ENCODE measurements at regions not wholly inside any gene's neighbourhood (a gene's known extent, or its start where the extent isn't known, plus 50 kb on each side); places are given as distances from the start of the nearest gene placed in this dataset.
"Not testable (repeated sequence)": the region's sequence is repeated elsewhere in the genome, so short reads cannot be mapped to it uniquely, and the experiment has no call there.

DNA sequence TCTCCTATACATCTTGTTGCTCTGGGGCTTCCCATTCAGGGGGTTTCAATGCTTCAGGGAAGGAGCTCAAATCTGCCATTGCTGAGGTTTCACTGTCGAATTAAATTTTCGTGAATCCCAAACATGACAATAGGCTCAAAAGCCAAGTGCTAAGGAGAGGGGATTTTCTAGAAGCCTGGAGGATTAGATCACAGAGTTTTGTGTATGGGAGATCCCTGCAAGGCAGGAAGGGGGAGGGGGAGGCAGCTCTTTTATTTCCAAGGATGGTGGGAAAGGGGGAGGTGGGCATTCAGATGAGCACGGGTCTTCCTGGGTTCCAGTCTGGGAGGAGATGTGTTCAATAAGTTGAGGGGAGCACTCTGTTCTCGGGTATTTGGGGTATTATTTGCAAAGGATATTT is 69.9 kb upstream of the DLG1 start:
- no peak for DNase-seq (ENCODE audit: low spot score)

DNA sequence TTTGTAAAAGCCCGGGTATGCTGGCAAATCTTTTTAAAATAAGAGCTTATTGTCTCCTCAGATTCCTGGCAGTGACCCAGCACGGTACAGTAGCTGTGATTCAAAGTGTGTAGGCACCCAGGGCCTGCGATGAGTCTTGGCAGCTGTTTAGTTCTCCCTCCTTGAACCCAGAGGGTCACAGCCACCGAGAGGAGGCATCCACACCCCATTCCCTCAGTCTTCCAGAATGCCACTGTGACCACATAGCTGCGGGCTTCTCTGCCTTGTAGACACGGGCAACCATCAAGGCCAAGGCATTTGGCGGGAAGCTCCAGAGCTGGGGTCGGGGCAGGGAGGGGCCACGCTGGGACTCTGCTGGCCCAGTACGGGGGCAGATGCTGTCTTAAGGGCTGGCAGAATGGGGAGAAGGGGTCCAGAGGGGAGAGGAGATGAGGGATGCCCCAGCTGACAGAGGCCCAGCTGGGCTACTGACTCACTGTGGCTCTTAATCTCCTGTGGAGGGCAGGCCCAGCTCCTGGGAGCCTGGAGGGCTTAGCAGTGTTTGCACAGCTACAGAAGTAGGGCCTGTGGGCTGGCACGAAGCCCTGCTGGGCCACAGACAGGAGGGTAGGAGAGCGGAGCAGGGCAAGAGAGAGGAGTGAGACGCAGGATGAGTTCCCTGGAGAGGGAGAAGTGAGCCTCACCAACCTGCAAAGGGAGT is 68.8 kb upstream of the DLG1 start:
- DNase-seq (ENCODE audit: low spot score) = peak; percentile 73

DNA sequence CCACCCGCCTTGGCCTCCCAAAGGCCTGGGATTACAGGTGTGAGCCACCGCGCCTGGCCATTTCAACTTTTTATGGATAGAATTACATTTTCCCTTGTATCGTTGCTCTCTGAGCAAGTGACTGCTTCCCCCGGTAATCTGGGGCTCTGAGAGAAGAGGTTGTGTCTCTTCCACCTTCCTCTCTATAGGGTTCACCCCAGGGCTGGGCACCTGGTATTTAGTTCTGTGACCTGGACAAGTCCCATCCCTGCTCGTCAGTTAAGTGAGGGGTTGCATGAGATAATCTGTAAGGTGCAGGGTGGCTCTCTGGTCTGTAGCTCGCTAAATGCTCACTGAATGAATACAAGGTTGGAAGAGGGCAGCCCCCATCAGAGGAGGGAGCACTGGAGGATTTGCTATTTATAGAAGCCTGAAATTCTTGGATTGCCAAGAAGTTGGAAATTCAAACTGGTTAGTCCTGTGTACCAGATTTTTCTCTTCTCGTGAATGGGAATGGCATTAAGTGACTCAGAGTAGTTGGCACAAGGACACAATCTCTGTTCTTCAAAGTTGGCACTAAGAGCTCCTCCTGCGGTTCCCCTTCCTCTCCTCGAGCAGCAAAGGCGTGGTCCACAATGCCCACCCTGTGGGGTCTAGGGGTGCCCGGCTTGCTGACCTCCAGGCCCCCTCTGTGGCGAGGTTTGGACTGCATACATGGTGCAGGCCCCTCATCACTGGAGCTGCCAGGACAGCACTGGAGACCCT is 68.1 kb upstream of the DLG1 start:
- DNase-seq (ENCODE audit: low spot score) = no peak

DNA sequence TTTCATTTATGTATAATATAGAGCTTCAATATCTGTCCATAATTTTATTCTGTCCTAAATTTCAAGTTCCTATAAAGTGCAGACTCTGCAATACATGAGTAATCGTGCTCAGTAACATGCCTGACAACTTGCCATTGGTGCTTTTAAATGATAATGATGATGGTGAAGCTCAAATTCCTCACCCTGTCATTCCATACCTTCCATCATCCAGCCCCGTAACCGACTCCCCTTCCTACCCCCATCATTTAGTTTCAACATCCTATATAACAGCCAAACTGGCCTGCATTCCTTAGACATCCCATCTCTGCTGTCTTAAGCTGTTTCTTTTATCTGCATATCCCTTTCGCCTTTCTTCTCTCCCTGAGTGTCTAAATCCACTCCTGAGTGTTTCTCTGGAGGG is 67.2 kb upstream of the DLG1 start:
- no peak for DNase-seq (ENCODE audit: low spot score)

DNA sequence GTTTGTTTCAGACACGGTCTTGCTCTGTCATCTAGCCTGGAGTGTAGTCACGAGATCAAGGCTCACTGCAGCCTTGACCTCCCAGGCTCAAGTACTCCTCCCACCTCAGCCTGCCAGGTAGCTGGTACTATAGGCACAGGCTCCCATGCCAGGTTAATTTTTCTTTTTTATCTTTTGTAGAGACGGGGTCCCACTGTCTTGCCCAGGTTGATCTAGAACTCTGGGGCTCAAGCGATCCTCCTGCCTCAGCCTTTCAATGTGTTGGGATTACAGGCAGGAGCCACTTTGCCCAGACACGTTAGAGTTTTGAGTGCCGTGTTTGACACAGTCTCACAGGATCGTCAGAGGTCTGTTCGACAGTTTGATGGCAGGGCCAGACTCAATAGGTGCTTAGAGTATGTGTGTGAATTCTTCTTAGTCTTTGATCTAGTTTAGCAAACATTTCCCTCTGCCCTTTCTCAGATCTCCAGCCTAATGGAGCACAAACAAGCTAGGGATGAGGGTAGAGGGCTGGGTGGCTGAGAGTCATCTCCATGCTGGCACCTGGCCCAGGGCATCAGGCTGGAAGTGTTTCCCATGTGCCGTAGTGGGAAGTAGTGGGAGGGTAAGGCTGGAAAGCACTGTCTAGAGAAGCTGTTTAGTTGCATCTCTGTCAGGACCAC is 66.1 kb upstream of the DLG1 start:
- no peak for DNase-seq (ENCODE audit: low spot score)

DNA sequence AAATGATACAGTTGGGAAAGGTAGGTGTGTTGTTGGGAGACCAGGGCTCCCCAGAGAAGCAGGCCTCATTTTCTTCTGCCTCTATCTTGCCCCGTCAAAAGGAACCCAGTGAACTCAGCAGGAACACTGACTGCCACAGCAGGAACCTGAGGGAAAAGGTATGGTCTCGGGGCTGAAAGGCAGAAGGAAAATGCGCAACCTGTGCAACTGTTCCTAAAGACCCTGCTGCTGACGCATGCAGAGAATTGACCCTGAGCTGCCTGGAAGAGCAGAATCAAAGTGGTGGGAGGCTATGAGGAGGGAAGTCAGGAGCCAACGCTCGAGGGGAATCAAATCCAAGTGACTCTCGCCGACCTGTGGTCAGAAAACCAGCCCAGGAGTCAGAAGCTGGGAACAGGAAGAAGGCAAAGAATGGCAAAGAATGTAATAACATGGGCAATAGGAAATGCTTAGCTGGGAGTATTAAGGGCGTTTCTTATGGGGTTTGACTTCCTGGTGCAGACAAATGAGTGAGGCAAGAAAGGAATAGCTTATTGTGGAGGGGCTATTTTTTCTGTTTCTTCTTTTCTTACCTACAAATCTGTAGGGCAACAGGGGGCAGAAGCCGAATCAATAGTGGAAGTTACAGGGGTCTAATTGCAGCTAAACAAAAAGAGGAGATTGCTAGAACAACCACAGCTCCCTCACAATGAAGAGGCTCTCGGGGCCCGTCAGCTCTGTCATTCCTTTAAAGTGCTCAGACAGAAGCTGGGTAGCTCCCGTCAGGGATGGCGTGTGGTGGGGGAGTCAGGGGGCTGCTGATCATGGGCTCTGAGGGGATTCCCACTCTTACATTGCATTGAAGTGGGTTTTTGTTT is 65.4 kb upstream of the DLG1 start:
- DNase-seq (ENCODE audit: low spot score) = no peak

DNA sequence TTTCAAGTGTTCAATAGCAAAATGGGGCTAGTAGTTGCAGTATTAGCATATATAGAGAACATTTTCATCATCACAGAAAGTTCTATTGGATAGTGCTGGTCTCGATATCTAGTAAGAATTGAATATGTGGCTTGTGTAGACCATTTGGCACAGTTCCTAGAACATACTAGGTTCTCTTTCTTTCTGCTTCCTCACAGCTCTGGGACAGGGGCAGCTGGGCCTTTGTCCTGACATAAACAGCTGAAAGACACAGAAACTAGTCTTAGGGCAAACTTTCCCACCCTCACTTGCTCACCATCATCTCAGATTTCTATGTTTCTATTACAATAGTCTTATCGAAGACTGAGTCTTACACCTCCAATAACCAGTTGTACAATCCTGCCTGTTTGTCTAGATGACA is 63.7 kb upstream of the DLG1 start:
- no peak for DNase-seq (ENCODE audit: low spot score)

DNA sequence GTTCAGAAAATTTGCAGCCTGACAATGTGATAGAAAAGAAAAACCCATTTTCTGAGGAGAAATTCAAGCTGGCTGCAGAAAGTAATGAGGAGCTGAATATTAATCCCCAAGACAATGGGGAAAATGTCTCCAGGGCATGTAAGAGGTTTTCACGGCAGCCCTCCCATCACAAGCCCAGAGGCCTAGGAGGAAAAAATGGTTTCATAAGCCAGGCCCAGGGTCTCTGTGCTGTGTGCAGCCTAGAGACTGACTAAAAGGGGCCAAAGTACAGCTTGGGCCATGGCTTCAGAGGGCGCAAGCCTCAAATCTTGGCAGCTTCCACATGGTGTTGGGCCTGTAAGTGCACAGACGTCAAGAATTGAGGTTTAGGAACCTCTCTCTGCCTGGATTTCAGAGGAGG is 61.7 kb upstream of the DLG1 start:
- DNase-seq (ENCODE audit: low spot score) = not testable (repeated sequence)

DNA sequence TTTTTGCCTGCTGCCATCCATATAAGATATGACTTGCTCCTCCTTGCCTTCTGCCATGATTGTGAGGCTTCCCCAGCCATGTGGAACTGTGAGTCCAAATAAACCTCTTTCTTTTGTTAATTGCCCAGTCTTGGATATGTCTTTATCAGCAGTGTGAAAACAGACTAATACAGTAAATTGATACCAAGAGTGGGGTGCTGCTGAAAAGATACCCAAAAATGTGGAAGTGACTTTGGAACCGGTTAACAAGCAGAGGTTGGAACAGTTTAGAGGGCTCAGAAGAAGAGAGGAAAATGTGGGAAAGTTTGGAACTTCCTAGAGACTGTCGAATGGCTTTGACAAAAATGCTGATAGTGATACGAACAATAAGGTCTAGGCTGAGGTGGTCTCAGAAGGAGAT is 61.1 kb upstream of the DLG1 start:
- DNase-seq (ENCODE audit: low spot score) = not testable (repeated sequence)

DNA sequence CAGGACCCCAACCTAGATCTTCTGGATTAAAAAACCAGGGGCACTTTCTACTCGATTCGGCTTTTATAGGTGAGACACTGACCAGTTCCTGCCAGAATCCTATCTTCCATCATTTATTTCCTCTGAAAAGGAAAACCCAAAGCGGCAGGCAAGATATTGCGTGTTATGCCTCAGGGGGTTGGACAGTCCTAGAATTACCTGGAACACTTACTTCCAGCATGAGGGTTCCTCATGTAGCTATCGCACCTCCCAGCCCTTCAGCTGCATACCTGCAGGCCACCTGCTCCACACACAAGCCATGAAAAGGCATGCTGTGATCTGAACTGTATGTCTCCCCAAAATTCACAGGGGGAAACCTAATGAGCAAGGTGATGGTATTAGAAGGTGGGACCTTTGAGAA is 58.3 kb upstream of the DLG1 start:
- no peak for DNase-seq (ENCODE audit: low spot score)

DNA sequence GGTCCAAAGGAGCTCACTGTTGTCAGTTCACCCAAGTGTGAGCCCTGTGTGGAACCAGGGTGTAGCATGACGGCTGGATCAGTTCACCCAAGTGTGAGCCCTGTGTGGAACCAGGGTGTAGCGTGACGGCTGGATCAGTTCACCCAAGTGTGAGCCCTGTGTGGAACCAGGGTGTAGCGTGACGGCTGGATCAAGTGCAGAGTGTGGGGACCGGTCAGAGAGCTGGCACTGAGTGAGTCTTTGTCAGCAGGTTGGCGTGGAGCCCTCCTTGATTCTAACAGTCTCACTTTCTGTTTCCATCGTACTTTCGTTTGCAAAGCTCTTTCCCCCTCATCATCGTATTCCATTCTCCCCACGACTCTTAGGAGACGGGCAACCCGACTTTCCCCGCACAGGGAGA is 57.9 kb upstream of the DLG1 start:
- peak; percentile 79 for DNase-seq (ENCODE audit: low spot score)

DNA sequence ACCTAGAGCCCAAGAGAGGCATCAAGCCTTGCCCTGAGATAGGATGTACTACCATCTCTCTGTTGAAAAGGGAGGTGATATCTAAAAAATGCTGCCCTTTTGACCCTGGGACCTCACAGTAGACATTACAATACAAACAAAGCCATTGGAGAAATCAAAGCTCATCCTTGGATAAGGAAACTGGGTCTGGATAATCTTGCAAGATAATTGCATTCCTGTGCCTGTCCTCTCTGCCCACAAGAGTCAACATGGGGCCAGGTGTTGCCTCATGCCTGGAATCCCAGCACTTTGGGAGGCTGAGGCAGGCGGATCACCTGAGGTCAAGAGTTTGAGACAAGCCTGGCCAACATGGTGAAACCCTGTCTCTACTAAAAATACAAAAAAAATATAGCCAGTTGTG is 57.3 kb upstream of the DLG1 start:
- no peak for DNase-seq (ENCODE audit: low spot score)

DNA sequence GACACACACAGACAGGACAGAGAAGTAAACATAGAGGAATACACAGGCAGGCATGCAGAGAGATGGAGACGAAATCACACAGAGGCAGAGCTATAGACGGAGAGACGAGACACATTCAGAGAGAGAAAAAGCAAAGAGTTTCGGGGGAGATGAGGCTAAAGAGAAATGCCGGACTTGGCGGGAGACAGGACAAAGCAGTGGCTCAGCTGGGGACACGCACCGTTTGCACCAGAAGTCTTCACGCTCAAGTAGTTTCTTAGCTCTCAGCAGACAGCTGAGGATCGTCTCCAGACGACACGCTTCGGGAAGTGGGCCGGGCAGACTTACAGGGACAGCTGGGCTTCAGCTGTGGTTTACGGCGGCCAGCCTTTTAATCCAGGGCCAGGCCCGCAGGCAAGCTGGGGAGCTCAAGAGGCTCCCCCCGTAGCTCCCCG is 56.2 kb upstream of the DLG1 start:
- DNase-seq (ENCODE audit: low spot score) = peak; percentile 44

DNA sequence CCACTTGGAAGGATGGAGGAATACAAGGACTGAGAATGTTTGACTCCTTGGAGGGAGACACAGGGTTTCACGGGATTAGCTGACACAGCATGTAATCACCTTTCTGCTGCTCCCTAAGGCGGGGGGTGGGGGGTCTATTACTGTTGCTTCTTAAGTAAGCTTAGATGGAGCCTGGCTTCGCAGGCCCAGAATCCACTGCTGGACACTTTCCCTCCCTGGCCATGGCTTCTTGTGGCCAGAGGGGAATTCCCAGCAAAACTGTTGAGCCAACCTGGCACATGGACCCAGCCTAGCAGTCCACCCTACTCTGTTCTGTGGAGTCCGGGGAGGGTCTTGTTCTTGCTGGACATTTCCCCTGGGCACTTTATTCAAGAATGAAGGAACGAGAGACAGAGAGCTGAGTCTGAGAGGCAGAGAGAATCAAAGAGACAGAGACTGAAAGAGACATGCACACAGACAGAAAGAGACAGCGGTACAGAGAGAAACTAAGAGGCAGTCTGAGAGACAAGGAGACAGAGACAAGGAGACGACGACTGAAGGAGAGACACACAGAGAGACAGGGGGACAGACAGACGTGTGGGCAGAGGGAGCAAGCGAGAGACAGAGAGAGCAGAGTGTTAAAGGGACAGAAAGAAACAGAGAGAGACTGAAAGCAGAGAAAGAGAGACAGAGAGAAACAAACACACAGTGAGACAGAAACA is 55.6 kb upstream of the DLG1 start:
- DNase-seq (ENCODE audit: low spot score) = no peak

DNA sequence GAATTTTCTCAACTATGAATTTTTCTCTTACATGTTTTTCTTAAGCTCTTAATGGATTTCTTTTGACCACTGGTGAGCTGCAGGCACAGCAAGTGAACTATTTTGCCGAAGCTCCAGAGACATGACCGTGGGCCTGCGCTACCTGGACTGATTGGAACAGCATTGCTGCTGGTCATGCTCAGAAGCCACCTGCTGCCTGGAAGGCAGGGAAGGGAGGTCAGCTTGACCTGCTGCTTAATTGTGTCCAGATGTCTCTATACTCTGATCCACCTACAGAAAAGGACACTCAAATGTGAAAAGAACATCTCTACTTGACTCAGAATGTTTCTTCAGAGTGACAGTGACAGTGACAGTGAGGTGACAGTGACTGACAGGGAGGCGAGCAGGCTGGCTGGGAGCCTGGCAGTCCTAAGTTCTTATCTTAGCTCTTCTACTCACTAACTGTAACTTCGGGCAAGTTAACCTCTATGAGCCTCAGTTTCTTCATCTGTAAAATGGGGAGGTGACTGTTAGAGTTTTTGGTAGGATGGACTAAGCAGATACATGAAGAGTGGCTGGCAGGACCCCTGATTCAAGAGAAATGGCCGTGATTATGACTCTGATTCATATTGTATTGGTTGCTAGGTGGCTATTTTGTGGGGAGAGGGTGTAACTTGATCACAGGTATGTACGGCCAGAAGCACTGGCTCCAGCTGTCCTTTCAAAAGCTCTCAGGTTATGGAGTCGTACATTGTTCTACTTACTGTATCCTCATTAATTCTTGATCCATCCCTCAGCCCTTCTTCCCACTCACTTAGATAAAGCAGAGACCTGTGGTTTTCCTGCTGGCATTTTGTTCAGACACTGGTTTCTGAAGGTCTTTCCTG is 54.8 kb upstream of the DLG1 start:
- no peak for DNase-seq (ENCODE audit: low spot score)

DNA sequence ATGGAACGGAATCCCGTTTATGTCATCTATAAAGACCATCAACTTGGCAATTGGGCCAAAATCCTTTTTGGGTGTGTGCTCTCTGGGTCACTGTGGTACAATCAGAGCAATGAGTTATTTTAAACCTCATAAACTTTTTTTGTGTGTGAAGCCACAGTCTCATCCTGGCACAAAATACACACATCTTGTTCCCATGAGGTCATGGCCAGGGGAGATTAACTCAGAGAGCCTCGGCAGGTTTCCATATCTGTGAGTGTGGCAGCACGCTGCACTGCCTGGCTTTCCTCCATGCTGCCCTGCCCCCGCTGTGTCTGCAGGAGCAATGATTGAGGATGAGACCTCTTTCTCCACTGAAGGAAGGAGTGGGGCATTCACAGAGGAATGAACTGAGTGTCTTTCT is 54.0 kb upstream of the DLG1 start:
- no peak for DNase-seq (ENCODE audit: low spot score)

DNA sequence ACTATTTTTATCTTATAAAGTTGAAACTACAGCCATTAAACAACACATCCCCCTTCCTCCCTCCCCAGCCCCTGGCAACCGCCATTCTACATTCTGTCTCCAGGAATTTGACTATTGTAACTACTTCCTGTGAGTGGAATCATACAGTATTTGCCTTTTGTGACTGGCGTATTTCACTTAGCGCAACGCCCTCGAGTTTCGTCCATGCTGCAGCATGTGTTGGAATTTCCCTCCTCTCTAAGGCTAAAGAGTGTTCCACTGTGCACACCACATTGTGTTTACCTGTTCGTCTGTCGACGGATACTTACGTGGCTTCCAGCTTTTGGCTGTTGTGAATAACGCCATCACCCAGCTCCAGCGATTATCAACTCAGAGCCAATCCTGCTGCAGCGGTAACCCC is 52.0 kb upstream of the DLG1 start:
- DNase-seq (ENCODE audit: low spot score) = no peak

DNA sequence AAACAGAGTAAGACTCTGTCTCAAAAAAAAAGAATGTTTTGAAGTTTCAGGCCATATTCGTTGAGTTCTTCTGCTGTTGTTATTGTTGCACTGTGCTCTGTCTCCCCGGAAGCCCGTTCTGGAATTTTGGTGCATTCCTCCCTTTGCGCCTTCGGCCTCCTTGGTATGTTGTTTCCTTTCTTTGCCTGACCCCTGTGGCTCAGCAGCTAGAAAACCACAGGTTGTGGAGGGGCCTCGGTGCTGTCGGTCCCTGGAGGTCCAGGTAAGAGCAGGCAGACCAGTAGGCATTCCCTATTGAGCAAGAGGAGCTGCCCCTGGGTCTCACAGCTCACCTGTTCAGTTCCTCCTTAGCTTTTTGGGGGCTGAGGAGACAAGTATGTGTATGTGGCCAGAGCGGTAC is 51.0 kb upstream of the DLG1 start:
- no peak for DNase-seq (ENCODE audit: low spot score)

Measured in pons (tissue), 1 donor.